Gastrocnemius medialis (tissue), 4 donors: ENCODE measurements at regions not wholly inside any gene's neighbourhood (a gene's known extent, or its start where the extent isn't known, plus 50 kb on each side); places are given as distances from the start of the nearest gene placed in this dataset.
"Not testable (repeated sequence)": the region's sequence is repeated elsewhere in the genome, so short reads cannot be mapped to it uniquely, and the experiment has no call there.

Source experiments
- ATAC-seq, 2 donors: fragments of 150-250 bp; one replicate each; pipeline ENCODE4 v1.9.1; 2016
- DNase-seq, 2 donors: peaks; one replicate each; pipeline ENCODE4 v3.0.0-alpha.2; 2019
- H3K27ac ChIP-seq, 4 donors: fragments of 200-600 bp; sonication (generic); 1 replicate in 1 of 4; 2 replicates in 3 of 4; pipeline ENCODE4 v1.5.1; 2016 to 2018; ENCODE audit warnings: mild to moderate bottlenecking in 2 of 4, moderate library complexity in 1 of 4
- H3K27me3 ChIP-seq, 3 donors: fragments of 200-600 bp; sonication (generic) in 2 of 3; 1 replicate in 1 of 3; 2 replicates in 2 of 3; pipeline versions ENCODE4 v1.5.1 to v1.6.0; 2016 to 2019; ENCODE audit warnings: mild to moderate bottlenecking in 1 of 3, moderate library complexity in 1 of 3
- H3K36me3 ChIP-seq, 2 donors: fragments of 200-600 bp; sonication (generic) in 1 of 2; one replicate each; pipeline ENCODE4 v1.5.1; 2017 to 2018
- H3K4me1 ChIP-seq, 2 donors: fragments of 200-600 bp; sonication (generic) in 1 of 2; one replicate each; pipeline ENCODE4 v1.5.1; 2016 to 2017; ENCODE audit warnings: mild to moderate bottlenecking in 2 of 2
- H3K4me3 ChIP-seq, 4 donors: fragments of 200-600 bp; sonication (generic) in 3 of 4; 1 replicate in 1 of 4; 2 replicates in 3 of 4; pipeline ENCODE4 v1.5.1; 2016 to 2019; ENCODE audit warnings: mild to moderate bottlenecking in 2 of 4
- H3K9me3 ChIP-seq, 3 donors: fragments of 200-600 bp; sonication (generic) in 2 of 3; 1 replicate in 1 of 3; 2 replicates in 2 of 3; pipeline ENCODE4 v1.5.1; 2016 to 2019
- POLR2A ChIP-seq, 2 donors: fragments of 450-650 bp; IDR thresholded peaks; one replicate each; pipeline ENCODE4 v1.6.1; 2017; ENCODE audit warnings: antibody characterized with exemption in 2 of 2, mild to moderate bottlenecking in 2 of 2, moderate library complexity in 2 of 2
- in situ Hi-C, 4 donors: fragments of 200-750 bp; cut with MboI; loops; one replicate each; pipeline versions ENCODE4 v1.15.0 to v1.8.0; 2017; ENCODE audit warnings: low sequenced_read_pairs in 4 of 4
- intact Hi-C: fragments of 100-400 bp; cut with DNase I; formaldehyde crosslinking; loops from one replicate; pipeline ENCODE4 v1.15.1; 2023; ENCODE audit warnings: low total_unique reads
- TF ChIP-seq, protein P1 (sequence below), 5 experiments: fragments of 450-650 bp in 3 of 5; fragments of 200-600 bp in 2 of 5; sonication (generic) in 2 of 5; IDR thresholded peaks in 4 of 5; conservative IDR thresholded peaks in 1 of 5; 1 replicate in 4 of 5; 2 replicates in 1 of 5; pipeline ENCODE4 v1.5.1; 2016 to 2019; ENCODE audit warnings: antibody characterized with exemption in 5 of 5, mild to moderate bottlenecking in 3 of 5, moderate library complexity in 3 of 5

DNA sequence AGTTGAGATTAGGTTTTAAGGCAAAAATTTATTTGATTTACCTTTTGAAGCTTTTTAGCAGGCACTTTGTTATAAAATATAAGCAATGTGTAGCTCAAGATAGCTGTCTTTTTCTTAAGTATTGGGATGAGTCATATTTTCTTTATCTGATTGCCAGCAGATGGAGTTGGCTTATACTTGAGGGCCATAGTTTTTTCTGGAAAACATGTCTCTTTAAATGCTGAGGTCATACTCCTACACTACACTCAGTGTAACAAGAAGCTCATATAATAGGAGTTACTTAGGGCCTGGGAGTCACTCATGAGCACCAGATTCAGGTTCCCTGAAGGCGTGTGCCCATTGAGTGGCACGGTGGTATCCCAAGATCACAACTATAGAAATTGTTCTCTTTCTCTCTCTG is 579.8 kb downstream of the EDEM1 start:
- ATAC-seq (no peak), DNase-seq (no peak)

DNA sequence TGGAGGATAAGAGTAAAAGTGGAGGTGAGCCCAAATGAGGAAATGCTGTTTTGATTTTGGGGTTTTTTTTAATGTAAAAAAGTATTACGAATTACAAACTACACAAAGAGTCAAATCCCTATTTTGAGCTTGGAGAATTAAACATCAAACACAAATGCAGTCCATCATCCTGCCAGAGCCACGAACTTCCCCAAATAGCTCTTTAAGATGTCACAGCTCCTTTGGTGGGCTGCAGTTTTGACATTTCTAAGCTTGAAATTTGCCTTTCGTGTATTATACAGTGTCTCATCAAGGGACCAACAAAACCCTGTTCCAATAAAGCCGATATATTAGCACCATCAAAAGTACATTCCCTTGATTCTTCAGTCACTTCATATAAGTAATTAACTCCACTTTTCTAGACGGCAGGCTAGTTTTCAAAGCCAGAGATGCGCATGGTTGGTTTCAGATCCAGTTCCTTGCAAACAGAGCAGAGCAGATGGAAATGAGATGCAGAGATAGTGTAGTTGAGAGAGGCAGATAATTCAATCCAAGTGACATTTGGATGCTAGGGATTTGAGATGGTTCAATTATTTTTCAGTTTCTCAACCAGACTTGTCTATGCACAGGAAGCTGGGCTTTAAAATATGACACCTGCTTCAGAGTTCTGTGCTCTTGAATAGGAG is 580.9 kb downstream of the EDEM1 start:
- Histone ChIP-seq H3K27ac (no peak overlapping the region), H3K27me3 (no peaks in the 10 kb centered on the region), H3K4me1 (no peaks in the 10 kb centered on the region), H3K4me3 (no peak overlapping the region), H3K9me3 (no peaks in the 10 kb centered on the region), H3K36me3 (no peaks in the 10 kb centered on the region)
- ATAC-seq (no peak), DNase-seq (no peak)
- in situ Hi-C loops = loop anchor here in 1 of 4 donors (25.0 kb wide), 1 partner anchor 106 kb away; no protein-coding TSS in a partner anchor
- intact Hi-C loops = no loop called here
- TF ChIP-seq POLR2A (IDR thresholded peaks at IDR 0.05) = no peak
- TF ChIP-seq, protein P1, sequence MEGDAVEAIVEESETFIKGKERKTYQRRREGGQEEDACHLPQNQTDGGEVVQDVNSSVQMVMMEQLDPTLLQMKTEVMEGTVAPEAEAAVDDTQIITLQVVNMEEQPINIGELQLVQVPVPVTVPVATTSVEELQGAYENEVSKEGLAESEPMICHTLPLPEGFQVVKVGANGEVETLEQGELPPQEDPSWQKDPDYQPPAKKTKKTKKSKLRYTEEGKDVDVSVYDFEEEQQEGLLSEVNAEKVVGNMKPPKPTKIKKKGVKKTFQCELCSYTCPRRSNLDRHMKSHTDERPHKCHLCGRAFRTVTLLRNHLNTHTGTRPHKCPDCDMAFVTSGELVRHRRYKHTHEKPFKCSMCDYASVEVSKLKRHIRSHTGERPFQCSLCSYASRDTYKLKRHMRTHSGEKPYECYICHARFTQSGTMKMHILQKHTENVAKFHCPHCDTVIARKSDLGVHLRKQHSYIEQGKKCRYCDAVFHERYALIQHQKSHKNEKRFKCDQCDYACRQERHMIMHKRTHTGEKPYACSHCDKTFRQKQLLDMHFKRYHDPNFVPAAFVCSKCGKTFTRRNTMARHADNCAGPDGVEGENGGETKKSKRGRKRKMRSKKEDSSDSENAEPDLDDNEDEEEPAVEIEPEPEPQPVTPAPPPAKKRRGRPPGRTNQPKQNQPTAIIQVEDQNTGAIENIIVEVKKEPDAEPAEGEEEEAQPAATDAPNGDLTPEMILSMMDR (IDR thresholded peaks at IDR 0.05 in 4 of 5, conservative IDR thresholded peaks at IDR 0.05 in 1 of 5) = no peak

More for the DNA sequence above, 579.8 kb downstream of the EDEM1 start:
- Histone ChIP-seq H3K36me3 (no peaks in the 10 kb centered on the region), H3K4me1 (no peaks in the 10 kb centered on the region), H3K9me3 (no peaks in the 10 kb centered on the region), H3K27me3 (no peaks in the 10 kb centered on the region), H3K4me3 (no peak overlapping the region), H3K27ac (no peak overlapping the region)
- intact Hi-C loops (no loop called here), in situ Hi-C loops (loop anchor here in 1 of 4 donors (25.0 kb wide), 1 partner anchor 105 kb away; no protein-coding TSS in a partner anchor)
- TF ChIP-seq, protein P1 (IDR thresholded peaks at IDR 0.05 in 4 of 5, conservative IDR thresholded peaks at IDR 0.05 in 1 of 5) = no peak
- no peak for TF ChIP-seq POLR2A (IDR thresholded peaks at IDR 0.05)

DNA sequence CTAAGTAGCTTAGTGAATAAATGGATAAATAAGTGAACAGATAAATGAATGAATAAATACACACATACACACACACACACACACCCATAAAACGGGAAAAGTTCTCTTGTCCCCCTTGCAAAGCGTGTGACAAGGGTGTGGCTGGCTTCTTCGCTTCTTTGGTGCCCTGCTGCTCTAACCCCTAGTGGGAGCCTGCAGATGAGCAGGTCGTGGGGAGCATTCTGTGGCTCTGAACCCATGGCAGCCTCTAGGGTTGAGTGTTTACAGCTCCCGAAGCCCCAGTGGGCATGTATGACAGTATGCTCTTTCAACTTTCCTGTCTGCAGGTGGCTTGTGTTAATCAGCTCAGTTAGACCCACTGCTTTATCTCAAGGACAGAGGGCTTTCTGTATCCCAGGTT is 582.3 kb downstream of the EDEM1 start:
- Histone ChIP-seq H3K27ac (no peak overlapping the region), H3K27me3 (no peaks in the 10 kb centered on the region), H3K4me1 (no peaks in the 10 kb centered on the region), H3K9me3 (no peaks in the 10 kb centered on the region), H3K4me3 (no peak overlapping the region), H3K36me3 (no peaks in the 10 kb centered on the region)
- in situ Hi-C loops (loop anchor here in 1 of 4 donors (25.0 kb wide), 1 partner anchor 108 kb away; no protein-coding TSS in a partner anchor), intact Hi-C loops (no loop called here)
- TF ChIP-seq, protein P1 (IDR thresholded peaks at IDR 0.05 in 4 of 5, conservative IDR thresholded peaks at IDR 0.05 in 1 of 5) = no peak
- no peak for TF ChIP-seq POLR2A (IDR thresholded peaks at IDR 0.05)
- DNase-seq = no peak
- ATAC-seq = no peak

DNA sequence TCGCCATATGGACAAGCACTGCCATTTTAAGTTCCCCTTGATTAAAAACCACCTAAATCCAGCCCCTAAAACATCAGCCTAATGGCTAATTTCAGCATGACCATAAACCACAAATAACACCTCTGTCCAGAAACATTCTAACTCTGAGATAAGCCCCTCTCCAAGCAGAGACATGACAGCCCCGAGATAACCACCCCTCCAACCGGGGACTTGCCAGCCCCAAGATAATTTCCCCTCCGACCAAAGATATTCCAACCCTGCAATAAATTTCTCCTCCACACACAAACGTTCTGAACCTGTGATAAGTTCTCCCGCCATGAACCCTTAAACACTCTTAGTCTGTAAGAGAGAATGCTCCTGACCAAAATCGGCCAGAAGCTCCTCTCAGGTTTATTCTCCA is 586.8 kb downstream of the EDEM1 start:
- no peak for ATAC-seq
- no peak for DNase-seq
- TF ChIP-seq, protein P1 (IDR thresholded peaks at IDR 0.05 in 4 of 5, conservative IDR thresholded peaks at IDR 0.05 in 1 of 5) = no peak
- no peaks in the 10 kb centered on the region for H3K36me3 ChIP-seq
- intact Hi-C loops = no loop called here
- H3K27me3 ChIP-seq = no peaks in the 10 kb centered on the region
- no peaks in the 10 kb centered on the region for H3K9me3 ChIP-seq
- H3K27ac ChIP-seq = no peak overlapping the region
- in situ Hi-C loops = loop anchor here in 1 of 4 donors (25.0 kb wide), 1 partner anchor 112 kb away; no protein-coding TSS in a partner anchor
- H3K4me3 ChIP-seq = no peak overlapping the region
- H3K4me1 ChIP-seq = no peaks in the 10 kb centered on the region

DNA sequence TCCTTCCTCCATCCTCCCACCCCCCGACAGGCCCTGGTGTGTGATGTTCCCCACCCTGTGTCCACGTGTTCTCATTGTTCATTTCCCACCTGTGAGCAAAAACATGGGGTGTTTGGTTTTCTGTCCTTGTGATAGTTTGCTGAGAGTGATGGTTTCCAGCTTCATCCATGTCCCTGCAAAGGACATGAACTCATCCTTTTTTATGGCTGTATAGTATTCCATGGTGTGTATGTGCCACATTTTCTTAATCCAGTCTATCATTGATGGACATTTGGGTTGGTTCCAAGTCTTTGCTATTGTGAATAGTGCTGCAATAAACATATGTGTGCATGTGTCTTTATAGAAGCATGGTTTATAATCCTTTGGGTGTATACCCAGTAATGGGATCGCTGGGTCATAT is 587.6 kb downstream of the EDEM1 start:
- H3K36me3 ChIP-seq, H3K9me3 ChIP-seq, H3K4me1 ChIP-seq, DNase-seq, ATAC-seq, in situ Hi-C loops, H3K27me3 ChIP-seq, H3K27ac ChIP-seq, intact Hi-C loops, H3K4me3 ChIP-seq: not testable (repeated sequence)
